ENCODE measurements at regions not wholly inside any gene's neighbourhood (a gene's known extent, or its start where the extent isn't known, plus 50 kb on each side); places are given as distances from the start of the nearest gene placed in this dataset.

DNA sequence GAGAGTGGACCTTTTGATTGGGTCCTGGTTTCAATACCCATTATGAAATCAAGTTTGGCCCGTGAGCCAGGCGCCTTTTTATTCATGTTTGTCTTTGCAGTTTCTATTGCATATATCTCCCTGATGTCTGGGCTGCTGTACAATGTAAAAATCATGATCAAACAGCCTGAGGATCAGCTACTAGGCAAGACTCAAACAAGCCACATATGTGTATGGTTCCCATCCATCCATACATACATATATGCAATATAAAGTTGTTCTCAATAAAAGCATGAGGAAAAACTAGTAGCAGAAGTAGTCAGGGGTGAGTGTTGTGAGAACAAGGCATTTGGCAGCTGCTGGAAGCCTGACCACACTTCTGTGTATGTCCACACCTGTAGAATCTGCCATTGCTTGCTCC, 562.4 kb upstream of the USP24 start:
- in situ Hi-C loops (cut with MboI) (no loop called here), intact Hi-C loops (cut with micrococcal nuclease; ENCODE audit: unreplicated experiment) (no loop called here)
- H2AFZ ChIP-seq (ENCODE audit: control insufficient read depth, low read depth, low read length) = no peak overlapping the region
- BruUV-seq (replicated peaks) = no TSS peak
- SMC1A ChIA-PET (ENCODE audit: uncharacterized antibody, unreplicated experiment) = interaction anchor here (0.6 to 1.2 kb wide), 2 partner anchors 15 to 1486 kb away, joined by 3 read pairs; no protein-coding TSS in a partner anchor
- no peaks in the 10 kb centered on the region for H3K4me1 ChIP-seq (ENCODE audit: control insufficient read depth, insufficient read depth, low read length)
- no peak overlapping the region for H3K27ac ChIP-seq (ENCODE audit: control insufficient read depth, insufficient read depth)
- no peaks in the 10 kb centered on the region for H3K36me3 ChIP-seq (ENCODE audit: control insufficient read depth in 2 of 2, insufficient read depth in 2 of 2, low read length in 1 of 2)
- no peaks in the 10 kb centered on the region for H4K20me1 ChIP-seq (ENCODE audit: control insufficient read depth, insufficient read depth)
- DNase-seq (ENCODE audit: low read depth, low spot score) (no peak), ATAC-seq (no peak), FAIRE-seq (no peak)
- POLR2A ChIA-PET = no interaction called here
- RAD21 ChIA-PET (ENCODE audit: unreplicated experiment) = no interaction called here
- H3K79me2 ChIP-seq (ENCODE audit: control insufficient read depth, insufficient read depth, low read length) = no peaks in the 10 kb centered on the region
- H3K27me3 ChIP-seq (replicated peaks in 1 of 2; ENCODE audit: control insufficient read depth in 2 of 2, insufficient read depth in 2 of 2, low read length in 1 of 2) = no peaks in the 10 kb centered on the region
- 0% methylated on average over 2 of the region's 2 CpGs for WGBS (ENCODE audit: insufficient coverage, insufficient replicate concordance, low lambda C conversion rate, missing lambda C conversion rate)
- CTCF ChIA-PET = no interaction called here
- no peaks in the 10 kb centered on the region for H3K9me3 ChIP-seq (replicated peaks; ENCODE audit: control insufficient read depth, insufficient read depth, low read length)
- H3K4me2 ChIP-seq (ENCODE audit: control insufficient read depth, insufficient read depth) = no peak overlapping the region
- H3K4me3 ChIP-seq = no peak overlapping the region
- no peak overlapping the region for H3K9ac ChIP-seq (ENCODE audit: control insufficient read depth, insufficient read depth, low read length)
- no peak for TF ChIP-seq TAF1 (IDR thresholded peaks at IDR 0.05; ENCODE audit: borderline replicate concordance, low read depth, low read length)
- TF ChIP-seq, protein P1, sequence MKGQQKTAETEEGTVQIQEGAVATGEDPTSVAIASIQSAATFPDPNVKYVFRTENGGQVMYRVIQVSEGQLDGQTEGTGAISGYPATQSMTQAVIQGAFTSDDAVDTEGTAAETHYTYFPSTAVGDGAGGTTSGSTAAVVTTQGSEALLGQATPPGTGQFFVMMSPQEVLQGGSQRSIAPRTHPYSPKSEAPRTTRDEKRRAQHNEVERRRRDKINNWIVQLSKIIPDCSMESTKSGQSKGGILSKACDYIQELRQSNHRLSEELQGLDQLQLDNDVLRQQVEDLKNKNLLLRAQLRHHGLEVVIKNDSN (IDR thresholded peaks at IDR 0.05; ENCODE audit: borderline replicate concordance, extremely low read length, insufficient read depth, low read depth, low read length) = no peak
- no peak for TF ChIP-seq CREB1 (IDR thresholded peaks at IDR 0.05; ENCODE audit: low read depth)
- no peak for TF ChIP-seq SMARCA5 (IDR thresholded peaks at IDR 0.05)
- TF ChIP-seq, protein P2, sequence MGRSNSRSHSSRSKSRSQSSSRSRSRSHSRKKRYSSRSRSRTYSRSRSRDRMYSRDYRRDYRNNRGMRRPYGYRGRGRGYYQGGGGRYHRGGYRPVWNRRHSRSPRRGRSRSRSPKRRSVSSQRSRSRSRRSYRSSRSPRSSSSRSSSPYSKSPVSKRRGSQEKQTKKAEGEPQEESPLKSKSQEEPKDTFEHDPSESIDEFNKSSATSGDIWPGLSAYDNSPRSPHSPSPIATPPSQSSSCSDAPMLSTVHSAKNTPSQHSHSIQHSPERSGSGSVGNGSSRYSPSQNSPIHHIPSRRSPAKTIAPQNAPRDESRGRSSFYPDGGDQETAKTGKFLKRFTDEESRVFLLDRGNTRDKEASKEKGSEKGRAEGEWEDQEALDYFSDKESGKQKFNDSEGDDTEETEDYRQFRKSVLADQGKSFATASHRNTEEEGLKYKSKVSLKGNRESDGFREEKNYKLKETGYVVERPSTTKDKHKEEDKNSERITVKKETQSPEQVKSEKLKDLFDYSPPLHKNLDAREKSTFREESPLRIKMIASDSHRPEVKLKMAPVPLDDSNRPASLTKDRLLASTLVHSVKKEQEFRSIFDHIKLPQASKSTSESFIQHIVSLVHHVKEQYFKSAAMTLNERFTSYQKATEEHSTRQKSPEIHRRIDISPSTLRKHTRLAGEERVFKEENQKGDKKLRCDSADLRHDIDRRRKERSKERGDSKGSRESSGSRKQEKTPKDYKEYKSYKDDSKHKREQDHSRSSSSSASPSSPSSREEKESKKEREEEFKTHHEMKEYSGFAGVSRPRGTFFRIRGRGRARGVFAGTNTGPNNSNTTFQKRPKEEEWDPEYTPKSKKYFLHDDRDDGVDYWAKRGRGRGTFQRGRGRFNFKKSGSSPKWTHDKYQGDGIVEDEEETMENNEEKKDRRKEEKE (IDR thresholded peaks at IDR 0.05) = no peak
- no peak for TF ChIP-seq BRCA1 (IDR thresholded peaks at IDR 0.05; ENCODE audit: low read depth, low read length)
- TF ChIP-seq SIN3A (IDR thresholded peaks at IDR 0.05; ENCODE audit: low read depth, low read length) = no peak
- no peak for TF ChIP-seq CHD2 (IDR thresholded peaks at IDR 0.05; ENCODE audit: borderline replicate concordance, low read depth, low read length)
- no peak for TF ChIP-seq RB1 (IDR thresholded peaks at IDR 0.05; ENCODE audit: borderline replicate concordance)
- no peak for TF ChIP-seq CEBPB (IDR thresholded peaks at IDR 0.05; ENCODE audit: borderline replicate concordance in 1 of 2, low read depth in 2 of 2, low read length in 2 of 2)
- TF ChIP-seq, protein P3, sequence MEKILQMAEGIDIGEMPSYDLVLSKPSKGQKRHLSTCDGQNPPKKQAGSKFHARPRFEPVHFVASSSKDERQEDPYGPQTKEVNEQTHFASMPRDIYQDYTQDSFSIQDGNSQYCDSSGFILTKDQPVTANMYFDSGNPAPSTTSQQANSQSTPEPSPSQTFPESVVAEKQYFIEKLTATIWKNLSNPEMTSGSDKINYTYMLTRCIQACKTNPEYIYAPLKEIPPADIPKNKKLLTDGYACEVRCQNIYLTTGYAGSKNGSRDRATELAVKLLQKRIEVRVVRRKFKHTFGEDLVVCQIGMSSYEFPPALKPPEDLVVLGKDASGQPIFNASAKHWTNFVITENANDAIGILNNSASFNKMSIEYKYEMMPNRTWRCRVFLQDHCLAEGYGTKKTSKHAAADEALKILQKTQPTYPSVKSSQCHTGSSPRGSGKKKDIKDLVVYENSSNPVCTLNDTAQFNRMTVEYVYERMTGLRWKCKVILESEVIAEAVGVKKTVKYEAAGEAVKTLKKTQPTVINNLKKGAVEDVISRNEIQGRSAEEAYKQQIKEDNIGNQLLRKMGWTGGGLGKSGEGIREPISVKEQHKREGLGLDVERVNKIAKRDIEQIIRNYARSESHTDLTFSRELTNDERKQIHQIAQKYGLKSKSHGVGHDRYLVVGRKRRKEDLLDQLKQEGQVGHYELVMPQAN (conservative IDR thresholded peaks at IDR 0.05) = no peak
- TF ChIP-seq, protein P4, sequence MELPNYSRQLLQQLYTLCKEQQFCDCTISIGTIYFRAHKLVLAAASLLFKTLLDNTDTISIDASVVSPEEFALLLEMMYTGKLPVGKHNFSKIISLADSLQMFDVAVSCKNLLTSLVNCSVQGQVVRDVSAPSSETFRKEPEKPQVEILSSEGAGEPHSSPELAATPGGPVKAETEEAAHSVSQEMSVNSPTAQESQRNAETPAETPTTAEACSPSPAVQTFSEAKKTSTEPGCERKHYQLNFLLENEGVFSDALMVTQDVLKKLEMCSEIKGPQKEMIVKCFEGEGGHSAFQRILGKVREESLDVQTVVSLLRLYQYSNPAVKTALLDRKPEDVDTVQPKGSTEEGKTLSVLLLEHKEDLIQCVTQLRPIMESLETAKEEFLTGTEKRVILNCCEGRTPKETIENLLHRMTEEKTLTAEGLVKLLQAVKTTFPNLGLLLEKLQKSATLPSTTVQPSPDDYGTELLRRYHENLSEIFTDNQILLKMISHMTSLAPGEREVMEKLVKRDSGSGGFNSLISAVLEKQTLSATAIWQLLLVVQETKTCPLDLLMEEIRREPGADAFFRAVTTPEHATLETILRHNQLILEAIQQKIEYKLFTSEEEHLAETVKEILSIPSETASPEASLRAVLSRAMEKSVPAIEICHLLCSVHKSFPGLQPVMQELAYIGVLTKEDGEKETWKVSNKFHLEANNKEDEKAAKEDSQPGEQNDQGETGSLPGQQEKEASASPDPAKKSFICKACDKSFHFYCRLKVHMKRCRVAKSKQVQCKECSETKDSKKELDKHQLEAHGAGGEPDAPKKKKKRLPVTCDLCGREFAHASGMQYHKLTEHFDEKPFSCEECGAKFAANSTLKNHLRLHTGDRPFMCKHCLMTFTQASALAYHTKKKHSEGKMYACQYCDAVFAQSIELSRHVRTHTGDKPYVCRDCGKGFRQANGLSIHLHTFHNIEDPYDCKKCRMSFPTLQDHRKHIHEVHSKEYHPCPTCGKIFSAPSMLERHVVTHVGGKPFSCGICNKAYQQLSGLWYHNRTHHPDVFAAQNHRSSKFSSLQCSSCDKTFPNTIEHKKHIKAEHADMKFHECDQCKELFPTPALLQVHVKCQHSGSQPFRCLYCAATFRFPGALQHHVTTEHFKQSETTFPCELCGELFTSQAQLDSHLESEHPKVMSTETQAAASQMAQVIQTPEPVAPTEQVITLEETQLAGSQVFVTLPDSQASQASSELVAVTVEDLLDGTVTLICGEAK (IDR thresholded peaks at IDR 0.05; ENCODE audit: borderline replicate concordance) = no peak
- no peak for TF ChIP-seq NFXL1 (IDR thresholded peaks at IDR 0.05; ENCODE audit: borderline replicate concordance)
- TF ChIP-seq, protein P5, sequence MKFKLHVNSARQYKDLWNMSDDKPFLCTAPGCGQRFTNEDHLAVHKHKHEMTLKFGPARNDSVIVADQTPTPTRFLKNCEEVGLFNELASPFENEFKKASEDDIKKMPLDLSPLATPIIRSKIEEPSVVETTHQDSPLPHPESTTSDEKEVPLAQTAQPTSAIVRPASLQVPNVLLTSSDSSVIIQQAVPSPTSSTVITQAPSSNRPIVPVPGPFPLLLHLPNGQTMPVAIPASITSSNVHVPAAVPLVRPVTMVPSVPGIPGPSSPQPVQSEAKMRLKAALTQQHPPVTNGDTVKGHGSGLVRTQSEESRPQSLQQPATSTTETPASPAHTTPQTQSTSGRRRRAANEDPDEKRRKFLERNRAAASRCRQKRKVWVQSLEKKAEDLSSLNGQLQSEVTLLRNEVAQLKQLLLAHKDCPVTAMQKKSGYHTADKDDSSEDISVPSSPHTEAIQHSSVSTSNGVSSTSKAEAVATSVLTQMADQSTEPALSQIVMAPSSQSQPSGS (IDR thresholded peaks at IDR 0.05; ENCODE audit: low read length) = no peak
